Psoas muscle (tissue), 7 donors: ENCODE measurements at regions not wholly inside any gene's neighbourhood (a gene's known extent, or its start where the extent isn't known, plus 50 kb on each side); places are given as distances from the start of the nearest gene placed in this dataset.

Experiments used
- ATAC-seq, 4 donors: fragments of 200-7000 bp; cut with Tn5 transposase; one replicate each; pipeline ENCODE4 v1.9.1; 2020; ENCODE audit warnings: moderate library complexity in 3 of 4, mild to moderate bottlenecking in 2 of 4
- DNase-seq, 2 donors: peaks; one replicate each; pipeline ENCODE4 v3.0.0-alpha.2; 2020
- H3K27ac ChIP-seq: fragments of 200-600 bp; one replicate; pipeline ENCODE4 v1.8.0; 2022
- H3K27me3 ChIP-seq, 3 donors: fragments of 200-600 bp in 1 of 3; one replicate each; pipeline versions ENCODE4 v1.6.1 to v1.8.0; 2013 to 2022; ENCODE audit warnings: low read length in 2 of 3, mild to moderate bottlenecking in 2 of 3, moderate library complexity in 1 of 3; ENCODE audit not compliant: insufficient read depth in 3 of 3
- H3K36me3 ChIP-seq, 2 donors: fragments of 200-600 bp in 1 of 2; one replicate each; pipeline versions ENCODE4 v1.6.1 to v1.8.0; 2013 to 2022; ENCODE audit warnings: low read depth in 1 of 2, mild to moderate bottlenecking in 1 of 2, moderate library complexity in 1 of 2; ENCODE audit not compliant: insufficient read depth in 1 of 2
- H3K4me1 ChIP-seq: fragments of 200-600 bp; one replicate; pipeline ENCODE4 v1.8.0; 2022
- H3K4me3 ChIP-seq: fragments of 200-600 bp; one replicate; pipeline ENCODE4 v1.8.0; 2022; ENCODE audit warnings: mild to moderate bottlenecking
- H3K9me3 ChIP-seq: fragments of 200-600 bp; one replicate; pipeline ENCODE4 v1.8.0; 2022
- CTCF ChIP-seq: fragments of 200-600 bp; IDR thresholded peaks from one replicate; pipeline ENCODE4 v1.8.0; 2022; ENCODE audit warnings: antibody characterized with exemption
- WGBS, 3 donors: extraction: QIAGEN DNeasy Blood & Tissue Kit; methylation state at CpG; one replicate each; pipeline versions ENCODE4 v1.1.6 to v1.1.7; 2013; 5-methylcytosine and 5-hydroxymethylcytosine counted together
- intact Hi-C, 2 donors: fragments of 100-400 bp; cut with DNase I; formaldehyde crosslinking; loops; one replicate each; pipeline versions ENCODE4 v1.11.0 to v1.14.2; 2022
- donor health status: healthy with polysubstance abuse.
- donor health status: DM: no; HTN: no; CAD: no; lungs with moderate emphysema.
- donor health status: Bipolar disorder and iron deficiency.
- donor health status: healthy.
- donor health status: DM: yes; HTN: yes; CAD: no.
- donor health status: DM: no; HTN: no; CAD: no.
- donor health status: DM: yes; HTN: yes; CAD: no.

- Histone ChIP-seq H3K4me3 (no peak overlapping the region), H3K36me3 (no peaks in the 10 kb centered on the region), H3K27me3 (no peaks in the 10 kb centered on the region), H3K4me1 (peaks cover 16% of the 10 kb centered on the region), H3K27ac (no peak overlapping the region), H3K9me3 (no peaks in the 10 kb centered on the region)
- ATAC-seq: no peak
- no peak for DNase-seq
- no peak for TF ChIP-seq CTCF
- 63 to 85% (median 66%) methylated on average over 7 of the region's 7 CpGs for WGBS, 3 donors
- intact Hi-C loops: no loop called here
Observed at GRCh38 chr16:85345129-85345639, 232.9 kb upstream of the CIBAR2 start.

GRCh38 chr16:85346404-85347212 is 234.3 kb upstream of the CIBAR2 start:
- ATAC-seq (no peak), DNase-seq (no peak)
- no peaks in the 10 kb centered on the region for H3K9me3 ChIP-seq
- H3K27me3 ChIP-seq: no peaks in the 10 kb centered on the region
- H3K4me1 ChIP-seq: peaks cover 28% of the 10 kb centered on the region
- H3K36me3 ChIP-seq: no peaks in the 10 kb centered on the region
- no peak overlapping the region for H3K4me3 ChIP-seq
- intact Hi-C loops: no loop called here
- no peak for TF ChIP-seq CTCF
- WGBS, 3 donors: 95 to 98% (median 95%) methylated on average over 12 of the region's 12 CpGs
- H3K27ac ChIP-seq: no peak overlapping the region

- TF ChIP-seq CTCF: peak; percentile 11
- no peak for DNase-seq
- no peak overlapping the region for H3K4me3 ChIP-seq
Observed at GRCh38 chr16:85347213-85347591, 234.9 kb upstream of the CIBAR2 start.

GRCh38 chr16:85348065-85348840 is 236.0 kb upstream of the CIBAR2 start:
- no peak for TF ChIP-seq CTCF
- no peak for ATAC-seq
- intact Hi-C loops: no loop called here
- DNase-seq: no peak
- Histone ChIP-seq H3K9me3 (no peaks in the 10 kb centered on the region), H3K4me1 (peaks cover 29% of the 10 kb centered on the region), H3K4me3 (no peak overlapping the region), H3K27me3 (no peaks in the 10 kb centered on the region), H3K27ac (no peak overlapping the region), H3K36me3 (no peaks in the 10 kb centered on the region)
- WGBS, 3 donors: 77 to 88% (median 81%) methylated on average over 12 of the region's 12 CpGs

More at GRCh38 chr16:85347213-85347591, 234.9 kb upstream of the CIBAR2 start:
- H3K27me3 ChIP-seq: no peaks in the 10 kb centered on the region
- WGBS, 3 donors: 82 to 88% (median 84%) methylated on average over 11 of the region's 11 CpGs
- peaks cover 29% of the 10 kb centered on the region for H3K4me1 ChIP-seq
- no peak for ATAC-seq
- H3K9me3 ChIP-seq: no peaks in the 10 kb centered on the region
- no peaks in the 10 kb centered on the region for H3K36me3 ChIP-seq
- no peak overlapping the region for H3K27ac ChIP-seq
- intact Hi-C loops: no loop called here
